Sigmoid colon (tissue), 6 donors: ENCODE measurements at regions not wholly inside any gene's neighbourhood (a gene's known extent, or its start where the extent isn't known, plus 50 kb on each side); places are given as distances from the start of the nearest gene placed in this dataset.
"Not testable (repeated sequence)": the region's sequence is repeated elsewhere in the genome, so short reads cannot be mapped to it uniquely, and the experiment has no call there.

Experiments used
- DNase-seq: peaks from one replicate; pipeline ENCODE4 v3.0.0-alpha.2; 2019
- H3K27ac ChIP-seq, 4 donors: fragments of 200-600 bp; sonication (generic); one replicate each; pipeline ENCODE4 v1.5.1; 2016 to 2019; ENCODE audit warnings: mild to moderate bottlenecking in 1 of 4
- H3K27me3 ChIP-seq, 3 donors: fragments of 200-600 bp; sonication (generic); one replicate each; pipeline ENCODE4 v1.5.1; 2019; ENCODE audit warnings: mild to moderate bottlenecking in 1 of 3
- H3K36me3 ChIP-seq, 4 donors: fragments of 200-600 bp; sonication (generic); one replicate each; pipeline ENCODE4 v1.5.1; 2016 to 2019
- H3K4me1 ChIP-seq, 4 donors: fragments of 200-600 bp; sonication (generic); one replicate each; pipeline ENCODE4 v1.5.1; 2017 to 2019
- H3K4me3 ChIP-seq, 4 donors: fragments of 200-600 bp; sonication (generic); one replicate each; pipeline ENCODE4 v1.5.1; 2017 to 2019; ENCODE audit warnings: mild to moderate bottlenecking in 2 of 4, moderate library complexity in 1 of 4
- H3K9me3 ChIP-seq, 4 donors: fragments of 200-600 bp in 3 of 4; sonication (generic) in 3 of 4; one replicate each; pipeline versions ENCODE4 v1.5.1 to v1.6.1; 2013 to 2019
- EP300 ChIP-seq, 4 donors: sonication (generic); formaldehyde crosslinking; IDR thresholded peaks; one replicate each; pipeline ENCODE4 v1.6.1; 2017; ENCODE audit warnings: antibody characterized with exemption in 4 of 4
- POLR2A ChIP-seq, 2 donors: fragments of 450-650 bp; IDR thresholded peaks; one replicate each; pipeline ENCODE4 v1.6.1; 2016; ENCODE audit warnings: antibody characterized with exemption in 2 of 2, mild to moderate bottlenecking in 2 of 2, moderate library complexity in 2 of 2
- POLR2AphosphoS5 ChIP-seq, 4 donors: sonication (generic); formaldehyde crosslinking; IDR thresholded peaks; one replicate each; pipeline ENCODE4 v1.6.1; 2017; ENCODE audit warnings: antibody characterized with exemption in 4 of 4
- WGBS, 2 donors: extraction: QIAGEN DNeasy Blood & Tissue Kit; methylation state at CpG; one replicate each; pipeline ENCODE4 v1.1.7; 2013; 5-methylcytosine and 5-hydroxymethylcytosine counted together
- intact Hi-C: fragments of 100-400 bp; cut with DNase I; formaldehyde crosslinking; loops from one replicate; pipeline ENCODE4 v1.15.1; 2023
- TF ChIP-seq, protein P1 (sequence below), 4 experiments: fragments of 450-650 bp in 3 of 4; fragments of 200-600 bp in 1 of 4; IDR thresholded peaks; one replicate each; pipeline ENCODE4 v1.5.1; 2016 to 2019; ENCODE audit warnings: antibody characterized with exemption in 4 of 4, mild to moderate bottlenecking in 3 of 4, moderate library complexity in 2 of 4
- donor health status: healthy with polysubstance abuse.
- donor health status: healthy.

DNA sequence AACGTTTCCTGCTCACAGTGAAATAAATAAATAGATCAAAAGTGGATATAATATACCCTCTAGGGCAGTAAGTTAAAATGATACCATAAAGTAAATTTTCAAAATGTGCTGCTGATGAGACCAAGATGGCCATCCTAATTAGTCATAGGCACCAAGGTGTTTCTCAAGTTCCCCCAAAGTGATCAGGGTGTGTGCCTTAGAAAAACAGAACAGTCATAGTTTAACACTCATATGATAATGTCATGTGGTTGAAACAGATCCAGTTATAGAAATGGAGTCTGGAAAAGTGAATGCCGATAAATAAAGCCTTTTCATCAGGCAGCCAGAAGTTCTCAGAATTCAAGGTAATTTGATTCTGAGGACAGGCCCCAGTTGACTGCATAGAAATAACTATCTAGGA, 161.5 kb upstream of the CDKN2B start:
- Histone ChIP-seq H3K27ac (no peak overlapping the region), H3K27me3 (no peaks in the 10 kb centered on the region), H3K36me3 (no peaks in the 10 kb centered on the region), H3K4me1 (no peaks in the 10 kb centered on the region), H3K4me3 (no peak overlapping the region), H3K9me3 (no peaks in the 10 kb centered on the region)
- WGBS, 2 donors: 62 to 73% methylated on average over 2 of the region's 2 CpGs
- TF ChIP-seq EP300 (IDR thresholded peaks at IDR 0.05) (no peak), POLR2AphosphoS5 (IDR thresholded peaks at IDR 0.05) (no peak)
- intact Hi-C loops: no loop called here
- no peak for DNase-seq

DNA sequence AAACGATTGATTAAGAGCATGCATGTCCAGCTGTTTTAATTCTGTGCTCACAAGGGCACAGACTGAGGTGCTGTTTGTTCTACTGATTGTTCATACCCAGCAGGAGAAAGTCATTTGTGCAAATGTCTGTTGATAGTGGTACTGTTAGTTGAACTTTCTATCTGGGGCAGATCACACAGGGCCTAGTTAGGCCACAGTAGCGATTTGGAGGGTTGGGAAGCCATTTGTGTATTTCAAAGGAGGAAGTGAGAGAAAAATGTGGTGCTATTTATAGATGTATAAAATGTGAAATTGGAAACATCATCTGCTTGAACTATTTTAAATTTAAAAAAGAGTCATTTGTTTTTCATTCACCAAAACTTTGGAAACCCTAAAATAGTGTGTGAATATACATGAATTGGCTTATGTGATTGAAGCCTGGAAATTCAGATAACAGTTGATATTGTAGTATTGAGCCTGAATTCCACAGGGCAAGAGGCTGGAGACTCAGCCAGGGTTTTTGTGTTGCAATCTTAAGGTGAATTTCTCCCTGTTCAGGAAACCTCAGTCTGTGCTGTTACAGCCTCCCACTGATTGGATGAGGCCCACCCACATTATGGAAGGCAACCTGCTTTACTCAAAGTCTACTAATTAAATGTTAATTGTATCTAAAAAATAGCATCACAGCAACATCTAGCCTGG, 162.0 kb upstream of the CDKN2B start:
- TF ChIP-seq EP300 (IDR thresholded peaks at IDR 0.05) (no peak), POLR2AphosphoS5 (IDR thresholded peaks at IDR 0.05) (no peak), POLR2A (IDR thresholded peaks at IDR 0.05) (no peak)
- TF ChIP-seq, protein P1, sequence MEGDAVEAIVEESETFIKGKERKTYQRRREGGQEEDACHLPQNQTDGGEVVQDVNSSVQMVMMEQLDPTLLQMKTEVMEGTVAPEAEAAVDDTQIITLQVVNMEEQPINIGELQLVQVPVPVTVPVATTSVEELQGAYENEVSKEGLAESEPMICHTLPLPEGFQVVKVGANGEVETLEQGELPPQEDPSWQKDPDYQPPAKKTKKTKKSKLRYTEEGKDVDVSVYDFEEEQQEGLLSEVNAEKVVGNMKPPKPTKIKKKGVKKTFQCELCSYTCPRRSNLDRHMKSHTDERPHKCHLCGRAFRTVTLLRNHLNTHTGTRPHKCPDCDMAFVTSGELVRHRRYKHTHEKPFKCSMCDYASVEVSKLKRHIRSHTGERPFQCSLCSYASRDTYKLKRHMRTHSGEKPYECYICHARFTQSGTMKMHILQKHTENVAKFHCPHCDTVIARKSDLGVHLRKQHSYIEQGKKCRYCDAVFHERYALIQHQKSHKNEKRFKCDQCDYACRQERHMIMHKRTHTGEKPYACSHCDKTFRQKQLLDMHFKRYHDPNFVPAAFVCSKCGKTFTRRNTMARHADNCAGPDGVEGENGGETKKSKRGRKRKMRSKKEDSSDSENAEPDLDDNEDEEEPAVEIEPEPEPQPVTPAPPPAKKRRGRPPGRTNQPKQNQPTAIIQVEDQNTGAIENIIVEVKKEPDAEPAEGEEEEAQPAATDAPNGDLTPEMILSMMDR (IDR thresholded peaks at IDR 0.05): no peak
- no peak overlapping the region for H3K4me3 ChIP-seq

GRCh38 chr9:22171691-22172090, 162.6 kb upstream of the CDKN2B start:
- Histone ChIP-seq H3K4me1 (no peaks in the 10 kb centered on the region), H3K36me3 (no peaks in the 10 kb centered on the region), H3K27me3 (no peaks in the 10 kb centered on the region), H3K9me3 (no peaks in the 10 kb centered on the region), H3K4me3 (no peak overlapping the region), H3K27ac (no peak overlapping the region)
- TF ChIP-seq POLR2AphosphoS5 (IDR thresholded peaks at IDR 0.05): no peak
- TF ChIP-seq, protein P1 (IDR thresholded peaks at IDR 0.05): no peak
- TF ChIP-seq EP300 (IDR thresholded peaks at IDR 0.05): no peak
- no peak for TF ChIP-seq POLR2A (IDR thresholded peaks at IDR 0.05)
- intact Hi-C loops: no loop called here
- DNase-seq: no peak
- 38 to 81% methylated on average over 3 of the region's 3 CpGs for WGBS, 2 donors

More for the DNA sequence above, 162.0 kb upstream of the CDKN2B start:
- intact Hi-C loops: no loop called here
- DNase-seq: no peak
- Histone ChIP-seq H3K4me1 (no peaks in the 10 kb centered on the region), H3K27ac (no peak overlapping the region), H3K36me3 (no peaks in the 10 kb centered on the region), H3K27me3 (no peaks in the 10 kb centered on the region), H3K9me3 (no peaks in the 10 kb centered on the region)
- WGBS, 2 donors: 63 to 81% methylated on average over 2 of the region's 2 CpGs

GRCh38 chr9:22173908-22174307, 164.8 kb upstream of the CDKN2B start:
- H3K4me1 ChIP-seq: no peaks in the 10 kb centered on the region
- WGBS, 2 donors: 85 to 97% methylated on average over 2 of the region's 2 CpGs
- no peak for DNase-seq
- intact Hi-C loops: no loop called here
- no peaks in the 10 kb centered on the region for H3K36me3 ChIP-seq
- H3K9me3 ChIP-seq: no peaks in the 10 kb centered on the region
- TF ChIP-seq POLR2AphosphoS5 (IDR thresholded peaks at IDR 0.05) (no peak), EP300 (IDR thresholded peaks at IDR 0.05) (no peak), POLR2A (IDR thresholded peaks at IDR 0.05) (no peak)
- TF ChIP-seq, protein P1 (IDR thresholded peaks at IDR 0.05): no peak
- no peak overlapping the region for H3K4me3 ChIP-seq
- no peaks in the 10 kb centered on the region for H3K27me3 ChIP-seq
- H3K27ac ChIP-seq: no peak overlapping the region

- Histone ChIP-seq H3K27me3 (no peaks in the 10 kb centered on the region), H3K4me3 (no peak overlapping the region), H3K4me1 (no peaks in the 10 kb centered on the region), H3K27ac (no peak overlapping the region), H3K9me3 (peaks cover 0 to 2% (median 0%) of the 10 kb centered on the region in 4 donors), H3K36me3 (no peaks in the 10 kb centered on the region)
- TF ChIP-seq EP300 (IDR thresholded peaks at IDR 0.05) (no peak), POLR2A (IDR thresholded peaks at IDR 0.05) (no peak), POLR2AphosphoS5 (IDR thresholded peaks at IDR 0.05) (no peak)
- TF ChIP-seq, protein P1 (IDR thresholded peaks at IDR 0.05): no peak
- intact Hi-C loops: no loop called here
- 38 to 79% methylated on average over 2 of the region's 2 CpGs for WGBS, 2 donors
- DNase-seq: no peak
These were observed 167.0 kb upstream of the CDKN2B start for GRCh38 chr9:22175972-22176545.

DNA sequence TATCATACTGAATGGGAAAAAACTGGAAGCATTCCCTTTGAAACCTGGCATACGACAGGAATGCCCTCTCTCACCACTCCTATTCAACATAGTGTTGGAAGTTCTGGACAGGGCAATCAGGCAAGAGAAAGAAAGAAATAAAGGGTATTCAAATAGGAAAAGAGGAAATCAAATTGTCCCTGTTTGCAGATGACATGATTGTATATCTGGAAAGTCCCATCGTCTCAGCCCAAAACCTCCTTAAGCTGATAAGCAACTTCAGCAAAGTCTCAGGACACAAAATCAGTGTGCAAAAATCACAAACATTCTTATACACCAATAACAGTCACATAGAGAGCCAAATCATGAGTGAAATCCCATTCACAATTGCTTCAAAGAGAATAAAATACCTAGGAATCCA, 171.9 kb upstream of the CDKN2B start:
- H3K4me3 ChIP-seq, DNase-seq, H3K4me1 ChIP-seq, H3K36me3 ChIP-seq, H3K9me3 ChIP-seq, H3K27ac ChIP-seq, H3K27me3 ChIP-seq, intact Hi-C loops: not testable (repeated sequence)
- 87 to 92% methylated on average over 2 of the region's 2 CpGs for WGBS, 2 donors
